GM06990 (cell line): ENCODE measurements at regions not wholly inside any gene's neighbourhood (a gene's known extent, or its start where the extent isn't known, plus 50 kb on each side); places are given as distances from the start of the nearest gene placed in this dataset.

Experiments
- DNase-seq: peaks from one replicate; pipeline ENCODE4 v3.0.0-alpha.2; 2011; ENCODE audit not compliant: insufficient read length; ENCODE audit errors: extremely low read depth
- H3K27me3 ChIP-seq: replicated peaks from 2 replicates; pipeline ENCODE4 v1.6.0; 2011; ENCODE audit warnings: low read length; ENCODE audit not compliant: control insufficient read depth, insufficient read depth
- H3K36me3 ChIP-seq: 2 replicates; pipeline ENCODE4 v1.5.1; 2011; ENCODE audit warnings: low read length; ENCODE audit not compliant: control insufficient read depth, insufficient read depth
- H3K4me3 ChIP-seq: replicated peaks from 2 replicates; pipeline ENCODE4 v1.5.1; 2011; ENCODE audit warnings: low read depth, mild to moderate bottlenecking, control low read depth, low read length
- CTCF ChIP-seq: IDR thresholded peaks from 2 replicates; pipeline ENCODE4 v1.5.1; 2011; ENCODE audit warnings: low read length, control low read depth, mild to moderate bottlenecking, inconsistent platforms; ENCODE audit not compliant: insufficient read depth, poor library complexity, severe bottlenecking

- H3K4me3 ChIP-seq = no peak overlapping the region
- no peak for DNase-seq
- no peaks in the 10 kb centered on the region for H3K36me3 ChIP-seq
- TF ChIP-seq CTCF = no peak
- H3K27me3 ChIP-seq = no peaks in the 10 kb centered on the region
Observed at GRCh38 chr1:194447636-194448035, 1261.2 kb upstream of the B3GALT2 start.

- no peaks in the 10 kb centered on the region for H3K27me3 ChIP-seq
- H3K4me3 ChIP-seq = no peak overlapping the region
- no peak for TF ChIP-seq CTCF
- no peaks in the 10 kb centered on the region for H3K36me3 ChIP-seq
- DNase-seq = no peak
Observed at GRCh38 chr1:194445244-194445643, 1258.8 kb upstream of the B3GALT2 start.

GRCh38 chr1:194442901-194443575 is 1256.6 kb upstream of the B3GALT2 start:
- no peaks in the 10 kb centered on the region for H3K27me3 ChIP-seq
- TF ChIP-seq CTCF = no peak
- DNase-seq = no peak
- no peak overlapping the region for H3K4me3 ChIP-seq
- no peaks in the 10 kb centered on the region for H3K36me3 ChIP-seq

- Histone ChIP-seq H3K27me3 (no peaks in the 10 kb centered on the region), H3K36me3 (no peaks in the 10 kb centered on the region), H3K4me3 (no peak overlapping the region)
- no peak for DNase-seq
- TF ChIP-seq CTCF = no peak
Observed at GRCh38 chr1:194437135-194437534, 1250.7 kb upstream of the B3GALT2 start.

GRCh38 chr1:194431121-194431520 is 1244.7 kb upstream of the B3GALT2 start:
- Histone ChIP-seq H3K36me3 (no peaks in the 10 kb centered on the region), H3K4me3 (no peak overlapping the region), H3K27me3 (no peaks in the 10 kb centered on the region)
- no peak for DNase-seq
- no peak for TF ChIP-seq CTCF

GRCh38 chr1:194420706-194421105 is 1234.3 kb upstream of the B3GALT2 start:
- TF ChIP-seq CTCF = no peak
- no peak for DNase-seq
- Histone ChIP-seq H3K36me3 (no peaks in the 10 kb centered on the region), H3K27me3 (no peaks in the 10 kb centered on the region), H3K4me3 (no peak overlapping the region)
